Upper lobe of left lung (tissue), 6 donors: ENCODE measurements at regions not wholly inside any gene's neighbourhood (a gene's known extent, or its start where the extent isn't known, plus 50 kb on each side); places are given as distances from the start of the nearest gene placed in this dataset.
"Not testable (repeated sequence)": the region's sequence is repeated elsewhere in the genome, so short reads cannot be mapped to it uniquely, and the experiment has no call there.

Experiments used
- ATAC-seq, 2 donors: fragments of 200-7000 bp; cut with Tn5 transposase; one replicate each; pipeline ENCODE4 v1.9.1; 2022; ENCODE audit warnings: mild to moderate bottlenecking in 2 of 2, moderate library complexity in 2 of 2; ENCODE audit not compliant: low FRiP score in 2 of 2
- DNase-seq, 2 donors: peaks; one replicate each; pipeline ENCODE4 v3.0.0-alpha.2; 2019 to 2020
- H3K27ac ChIP-seq, 4 donors: fragments of 200-600 bp; sonication (generic); one replicate each; pipeline ENCODE4 v1.5.1; 2016 to 2019
- H3K27me3 ChIP-seq, 4 donors: fragments of 200-600 bp; sonication (generic); one replicate each; pipeline ENCODE4 v1.5.1; 2017 to 2019
- H3K36me3 ChIP-seq, 4 donors: fragments of 200-600 bp; sonication (generic); one replicate each; pipeline ENCODE4 v1.5.1; 2016 to 2019
- H3K4me1 ChIP-seq, 4 donors: fragments of 200-600 bp; sonication (generic); one replicate each; pipeline ENCODE4 v1.5.1; 2018 to 2019
- H3K4me3 ChIP-seq, 4 donors: fragments of 200-600 bp; sonication (generic); one replicate each; pipeline ENCODE4 v1.5.1; 2017 to 2019; ENCODE audit warnings: mild to moderate bottlenecking in 2 of 4, moderate library complexity in 1 of 4
- H3K9me3 ChIP-seq, 4 donors: fragments of 200-600 bp; sonication (generic); one replicate each; pipeline ENCODE4 v1.5.1; 2018 to 2019
- EP300 ChIP-seq, 4 donors: sonication (generic); formaldehyde crosslinking; IDR thresholded peaks; one replicate each; pipeline ENCODE4 v1.5.1; 2017; ENCODE audit warnings: antibody characterized with exemption in 4 of 4, control low read depth in 2 of 4
- POLR2A ChIP-seq, 4 donors: fragments of 450-650 bp; IDR thresholded peaks; one replicate each; pipeline ENCODE4 v1.5.1; 2016 to 2017; ENCODE audit warnings: antibody characterized with exemption in 4 of 4, mild to moderate bottlenecking in 2 of 4
- POLR2AphosphoS5 ChIP-seq, 2 donors: sonication (generic); formaldehyde crosslinking; IDR thresholded peaks; one replicate each; pipeline ENCODE4 v1.5.1; 2017; ENCODE audit warnings: antibody characterized with exemption in 2 of 2
- WGBS, 2 donors: methylation state at CpG; one replicate each; pipeline ENCODE4 v1.1.5; 2017 to 2018; 5-methylcytosine and 5-hydroxymethylcytosine counted together
- TF ChIP-seq, protein P1 (sequence below), 6 experiments: fragments of 450-650 bp in 4 of 6; fragments of 200-600 bp in 2 of 6; sonication (generic) in 2 of 6; IDR thresholded peaks; one replicate each; pipeline ENCODE4 v1.5.1; 2016 to 2019; ENCODE audit warnings: antibody characterized with exemption in 6 of 6
- donor health status: DM: no; HTN: no; CAD: no; lungs with moderate emphysema.
- donor health status: DM: no; HTN: yes; CAD: no; lungs with severe emphysema.

DNA sequence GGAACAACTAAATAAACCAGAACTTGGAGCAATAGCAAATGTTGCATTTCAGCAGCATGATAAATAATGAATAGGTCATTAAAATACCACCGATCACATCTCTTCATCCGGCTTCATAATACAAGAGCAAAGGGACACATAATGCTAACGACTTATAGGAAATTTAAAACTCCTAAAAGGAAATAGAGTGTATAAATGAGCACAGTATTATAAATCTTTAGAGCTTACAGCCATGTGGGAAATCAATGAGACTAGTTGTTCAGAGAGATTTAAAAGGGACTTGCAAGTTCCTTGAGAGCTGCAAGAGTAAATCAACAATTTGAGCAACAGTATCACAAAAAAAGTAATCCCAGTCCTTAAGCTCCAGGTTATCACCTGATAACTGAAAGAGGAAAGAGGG, 677.0 kb downstream of the PLOD2 start:
- ATAC-seq (no peak), DNase-seq (no peak)
- 65 to 70% methylated on average over 3 of the region's 3 CpGs for WGBS, 2 donors
- no peak overlapping the region for H3K4me3 ChIP-seq
- TF ChIP-seq EP300 (IDR thresholded peaks at IDR 0.05) (no peak), POLR2A (IDR thresholded peaks at IDR 0.05) (no peak), POLR2AphosphoS5 (IDR thresholded peaks at IDR 0.05) (no peak)
- TF ChIP-seq, protein P1, sequence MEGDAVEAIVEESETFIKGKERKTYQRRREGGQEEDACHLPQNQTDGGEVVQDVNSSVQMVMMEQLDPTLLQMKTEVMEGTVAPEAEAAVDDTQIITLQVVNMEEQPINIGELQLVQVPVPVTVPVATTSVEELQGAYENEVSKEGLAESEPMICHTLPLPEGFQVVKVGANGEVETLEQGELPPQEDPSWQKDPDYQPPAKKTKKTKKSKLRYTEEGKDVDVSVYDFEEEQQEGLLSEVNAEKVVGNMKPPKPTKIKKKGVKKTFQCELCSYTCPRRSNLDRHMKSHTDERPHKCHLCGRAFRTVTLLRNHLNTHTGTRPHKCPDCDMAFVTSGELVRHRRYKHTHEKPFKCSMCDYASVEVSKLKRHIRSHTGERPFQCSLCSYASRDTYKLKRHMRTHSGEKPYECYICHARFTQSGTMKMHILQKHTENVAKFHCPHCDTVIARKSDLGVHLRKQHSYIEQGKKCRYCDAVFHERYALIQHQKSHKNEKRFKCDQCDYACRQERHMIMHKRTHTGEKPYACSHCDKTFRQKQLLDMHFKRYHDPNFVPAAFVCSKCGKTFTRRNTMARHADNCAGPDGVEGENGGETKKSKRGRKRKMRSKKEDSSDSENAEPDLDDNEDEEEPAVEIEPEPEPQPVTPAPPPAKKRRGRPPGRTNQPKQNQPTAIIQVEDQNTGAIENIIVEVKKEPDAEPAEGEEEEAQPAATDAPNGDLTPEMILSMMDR (IDR thresholded peaks at IDR 0.05): no peak
- no peaks in the 10 kb centered on the region for H3K36me3 ChIP-seq
- no peaks in the 10 kb centered on the region for H3K27me3 ChIP-seq
- no peaks in the 10 kb centered on the region for H3K9me3 ChIP-seq
- no peak overlapping the region for H3K27ac ChIP-seq
- H3K4me1 ChIP-seq: no peaks in the 10 kb centered on the region

DNA sequence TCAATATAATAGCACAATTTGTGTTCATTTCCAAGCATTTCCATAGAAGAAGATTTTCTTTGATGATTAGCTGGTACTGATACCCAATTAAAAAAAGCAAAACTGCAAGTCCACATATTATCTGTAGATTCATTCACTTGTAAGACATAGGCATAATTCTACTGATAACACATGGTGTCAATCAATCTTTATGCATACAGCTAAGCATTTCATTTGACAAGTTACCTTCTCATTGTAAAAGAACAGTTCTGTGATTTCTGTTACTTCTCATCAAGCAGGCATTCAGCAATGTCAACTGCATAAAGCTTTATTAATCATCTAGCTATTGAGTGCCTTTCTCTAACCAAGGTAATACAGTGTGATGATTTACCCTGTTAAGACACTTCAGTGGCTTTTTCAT, 672.0 kb downstream of the PLOD2 start:
- Histone ChIP-seq H3K4me1 (no peaks in the 10 kb centered on the region), H3K27me3 (no peaks in the 10 kb centered on the region), H3K27ac (no peak overlapping the region), H3K4me3 (no peak overlapping the region), H3K36me3 (no peaks in the 10 kb centered on the region), H3K9me3 (no peaks in the 10 kb centered on the region)
- no peak for ATAC-seq
- DNase-seq: no peak
- TF ChIP-seq EP300 (IDR thresholded peaks at IDR 0.05): no peak
- no peak for TF ChIP-seq POLR2A (IDR thresholded peaks at IDR 0.05)
- TF ChIP-seq, protein P1 (IDR thresholded peaks at IDR 0.05): no peak
- no peak for TF ChIP-seq POLR2AphosphoS5 (IDR thresholded peaks at IDR 0.05)

DNA sequence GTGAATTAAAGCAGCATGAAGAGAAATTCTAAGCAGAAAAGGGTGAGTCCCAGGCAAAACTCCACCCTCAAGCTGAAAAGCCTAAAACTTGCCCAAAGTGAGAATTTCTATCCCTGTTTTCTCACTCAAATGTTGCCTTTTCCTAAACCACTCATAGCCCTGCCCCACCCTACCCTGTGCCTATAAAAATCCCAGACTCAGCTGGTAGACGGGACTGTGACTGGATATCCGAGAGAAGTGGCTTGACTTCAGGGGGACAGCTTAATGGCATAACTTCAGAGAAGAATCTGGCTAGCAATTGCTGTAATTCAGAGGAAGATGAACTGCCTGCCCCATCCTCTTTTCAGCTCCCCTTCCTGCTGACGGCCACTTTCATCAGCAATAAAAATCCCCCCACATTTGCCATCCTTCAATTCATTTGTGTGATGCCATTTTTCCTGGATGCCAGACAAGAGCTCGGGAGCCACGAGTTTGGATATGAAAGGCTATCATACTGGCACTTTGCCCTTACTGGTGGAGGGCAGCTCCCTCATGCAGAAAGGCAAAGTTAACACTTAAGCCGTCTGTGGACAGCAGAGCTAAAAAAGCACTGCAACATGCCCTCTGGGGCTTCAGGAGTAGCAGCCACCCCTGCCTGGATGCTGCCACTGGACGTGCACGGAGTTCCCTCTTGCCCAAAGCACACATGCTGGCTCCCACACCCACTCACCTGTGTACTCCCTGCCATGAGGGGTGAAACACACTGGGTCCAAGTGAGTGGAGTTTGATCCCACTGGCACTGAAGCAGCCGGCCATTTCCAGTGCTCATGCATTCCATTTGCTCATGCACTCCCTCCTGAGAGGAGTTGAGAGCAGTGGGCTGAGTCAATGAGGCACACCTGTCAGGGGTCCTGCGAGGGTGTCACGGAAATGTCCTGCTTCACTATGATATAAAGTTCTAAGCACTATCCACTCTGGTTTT, 670.6 kb downstream of the PLOD2 start:
- no peaks in the 10 kb centered on the region for H3K4me1 ChIP-seq
- TF ChIP-seq, protein P1 (IDR thresholded peaks at IDR 0.05): no peak
- TF ChIP-seq EP300 (IDR thresholded peaks at IDR 0.05): no peak
- no peak for TF ChIP-seq POLR2AphosphoS5 (IDR thresholded peaks at IDR 0.05)
- no peak for TF ChIP-seq POLR2A (IDR thresholded peaks at IDR 0.05)
- H3K4me3 ChIP-seq: no peak overlapping the region
- WGBS, 2 donors: 73 to 75% methylated on average over 10 to 11 of the region's 11 CpGs
- no peaks in the 10 kb centered on the region for H3K27me3 ChIP-seq
- H3K27ac ChIP-seq: no peak overlapping the region
- DNase-seq (peak in 1 of 2 donors; percentile 5), ATAC-seq (no peak)
- no peaks in the 10 kb centered on the region for H3K9me3 ChIP-seq
- no peaks in the 10 kb centered on the region for H3K36me3 ChIP-seq

DNA sequence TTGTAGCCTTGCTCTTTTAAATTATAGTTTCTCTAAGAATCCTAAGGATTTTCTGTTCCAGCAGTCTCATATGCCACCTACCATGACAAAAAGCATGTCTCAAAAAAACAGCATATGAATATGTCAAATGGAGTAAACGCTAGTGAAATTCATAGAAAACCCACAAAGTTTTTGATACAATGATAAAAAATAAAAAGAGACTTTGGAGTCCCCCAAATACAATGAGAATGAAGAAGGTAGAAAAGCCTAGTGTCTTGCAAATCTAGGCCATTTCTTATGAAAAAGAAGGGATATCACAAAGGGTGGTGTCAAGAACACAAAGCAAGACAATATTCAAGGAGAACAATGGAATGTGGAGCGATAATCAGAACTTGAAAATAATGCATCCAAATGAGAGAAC, 668.5 kb downstream of the PLOD2 start:
- Histone ChIP-seq H3K9me3 (no peaks in the 10 kb centered on the region), H3K27ac (no peak overlapping the region), H3K27me3 (no peaks in the 10 kb centered on the region), H3K36me3 (no peaks in the 10 kb centered on the region), H3K4me1 (no peaks in the 10 kb centered on the region), H3K4me3 (no peak overlapping the region)
- no peak for TF ChIP-seq POLR2A (IDR thresholded peaks at IDR 0.05)
- TF ChIP-seq, protein P1 (IDR thresholded peaks at IDR 0.05): no peak
- no peak for TF ChIP-seq EP300 (IDR thresholded peaks at IDR 0.05)
- no peak for TF ChIP-seq POLR2AphosphoS5 (IDR thresholded peaks at IDR 0.05)
- WGBS, 2 donors: 85 to 87% methylated on average over 2 of the region's 2 CpGs
- DNase-seq (no peak), ATAC-seq (no peak)

GRCh38 chr3:145517416-145517815, 643.6 kb downstream of the PLOD2 start:
- H3K27me3 ChIP-seq, H3K4me1 ChIP-seq, H3K9me3 ChIP-seq, H3K36me3 ChIP-seq, H3K4me3 ChIP-seq, H3K27ac ChIP-seq, DNase-seq, ATAC-seq: not testable (repeated sequence)
- 83 to 91% methylated on average over 4 of the region's 4 CpGs for WGBS, 2 donors
